ENCODE measurements at regions not wholly inside any gene's neighbourhood (a gene's known extent, or its start where the extent isn't known, plus 50 kb on each side); places are given as distances from the start of the nearest gene placed in this dataset.
A peak's percentile ranks its signal among the peaks of the same experiment; 100 is the strongest.

DNA sequence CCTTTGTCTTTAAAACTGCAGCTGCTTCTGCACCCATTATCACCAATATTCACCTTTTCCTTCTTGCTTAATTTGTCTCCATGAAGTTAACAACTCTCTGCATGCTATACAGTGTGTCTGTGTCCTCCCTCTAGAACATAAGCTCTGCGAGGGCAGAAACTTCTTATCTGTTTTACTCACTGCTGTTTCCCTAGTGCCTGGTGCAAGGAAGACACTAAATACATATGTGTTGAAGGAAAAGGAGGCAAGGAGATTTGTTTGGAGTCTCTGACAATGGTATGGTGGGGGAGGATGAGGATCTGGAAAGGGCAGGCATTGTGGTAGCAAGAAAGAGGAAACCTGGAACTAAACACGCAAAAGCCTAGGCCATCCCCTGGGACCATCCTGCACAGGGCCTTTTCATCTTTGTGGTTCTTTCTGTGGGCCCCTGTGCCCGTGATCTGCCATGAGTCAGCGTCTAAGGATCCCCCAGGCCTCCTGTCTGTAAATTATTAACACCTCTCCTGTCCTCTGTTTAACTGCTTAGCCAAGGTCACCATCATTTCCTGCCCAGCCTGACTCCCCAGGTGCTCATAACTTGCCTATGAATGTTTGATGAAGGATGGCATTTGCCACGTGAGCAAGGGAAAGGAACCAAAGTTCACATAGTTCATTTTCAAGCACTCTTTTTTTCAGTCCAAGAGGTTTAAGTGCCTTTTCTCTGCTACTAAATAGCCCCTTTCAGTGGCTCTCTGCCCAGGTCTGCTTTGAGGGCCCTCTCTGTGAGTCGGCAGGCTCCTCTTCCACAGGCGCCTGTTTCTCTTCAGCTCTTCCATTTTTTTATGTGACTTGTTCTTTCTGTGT lies 131.1 kb downstream of the RASSF10 start:
- no peak overlapping the region for H3K4me3 ChIP-seq (ENCODE audit: low read depth, low read length)
- DNase-seq (ENCODE audit: low read depth): peak; percentile 94
- TF ChIP-seq, protein P1, sequence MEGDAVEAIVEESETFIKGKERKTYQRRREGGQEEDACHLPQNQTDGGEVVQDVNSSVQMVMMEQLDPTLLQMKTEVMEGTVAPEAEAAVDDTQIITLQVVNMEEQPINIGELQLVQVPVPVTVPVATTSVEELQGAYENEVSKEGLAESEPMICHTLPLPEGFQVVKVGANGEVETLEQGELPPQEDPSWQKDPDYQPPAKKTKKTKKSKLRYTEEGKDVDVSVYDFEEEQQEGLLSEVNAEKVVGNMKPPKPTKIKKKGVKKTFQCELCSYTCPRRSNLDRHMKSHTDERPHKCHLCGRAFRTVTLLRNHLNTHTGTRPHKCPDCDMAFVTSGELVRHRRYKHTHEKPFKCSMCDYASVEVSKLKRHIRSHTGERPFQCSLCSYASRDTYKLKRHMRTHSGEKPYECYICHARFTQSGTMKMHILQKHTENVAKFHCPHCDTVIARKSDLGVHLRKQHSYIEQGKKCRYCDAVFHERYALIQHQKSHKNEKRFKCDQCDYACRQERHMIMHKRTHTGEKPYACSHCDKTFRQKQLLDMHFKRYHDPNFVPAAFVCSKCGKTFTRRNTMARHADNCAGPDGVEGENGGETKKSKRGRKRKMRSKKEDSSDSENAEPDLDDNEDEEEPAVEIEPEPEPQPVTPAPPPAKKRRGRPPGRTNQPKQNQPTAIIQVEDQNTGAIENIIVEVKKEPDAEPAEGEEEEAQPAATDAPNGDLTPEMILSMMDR (conservative IDR thresholded peaks at IDR 0.05; ENCODE audit: low read depth, low read length): no peak

- TF ChIP-seq, protein P1 (conservative IDR thresholded peaks at IDR 0.05; ENCODE audit: low read depth, low read length): no peak
- no peak for DNase-seq (ENCODE audit: low read depth)
These were observed 131.9 kb downstream of the RASSF10 start for GRCh38 chr11:13140873-13141655.

DNA sequence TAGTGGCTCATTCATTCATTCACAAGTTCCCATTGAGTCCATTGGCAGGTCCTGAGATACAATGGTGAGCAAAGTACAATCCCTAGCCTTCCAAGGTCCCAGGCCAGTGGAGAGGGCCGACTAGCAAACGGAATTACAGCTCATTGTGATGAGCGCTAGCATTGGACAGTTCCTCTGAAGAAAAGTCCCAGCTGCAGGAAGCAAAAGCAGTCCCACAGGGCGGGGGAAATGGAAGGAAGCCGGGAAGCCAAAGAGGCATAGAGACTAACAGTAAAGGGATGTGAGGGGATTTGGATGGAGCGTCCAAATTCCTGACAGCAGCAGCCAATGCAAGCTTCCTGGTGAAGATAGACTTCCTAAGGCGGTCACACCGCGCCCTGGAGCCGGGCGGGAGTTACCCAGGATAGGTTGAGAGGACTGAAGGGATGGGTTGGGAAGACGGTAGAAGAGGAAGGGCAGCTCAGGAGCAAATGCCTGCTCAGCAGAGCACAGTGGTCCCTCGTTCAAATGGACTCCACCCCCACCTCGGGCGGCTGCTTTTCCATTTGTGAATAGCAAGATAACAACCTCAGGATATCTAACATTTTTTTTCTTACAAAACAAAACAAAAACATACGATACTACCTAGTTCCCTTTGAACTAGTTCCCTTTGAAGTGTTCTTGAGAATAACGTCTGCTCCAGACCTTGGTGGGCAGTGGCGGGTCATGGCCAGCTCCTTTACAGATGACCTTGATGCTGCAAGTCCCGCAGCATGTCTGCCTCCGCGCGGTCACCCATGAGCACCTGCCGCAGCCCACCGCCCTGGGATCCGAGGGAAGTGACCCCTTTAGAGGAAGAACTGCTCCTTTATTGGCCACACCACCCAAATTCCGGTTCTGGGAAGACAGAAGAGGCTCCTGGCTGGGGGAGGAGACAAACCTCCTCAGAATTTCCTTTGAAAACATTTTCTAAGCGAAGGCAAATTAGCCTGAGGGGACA lies 132.9 kb downstream of the RASSF10 start:
- TF ChIP-seq, protein P1 (conservative IDR thresholded peaks at IDR 0.05; ENCODE audit: low read depth, low read length): no peak
- no peak overlapping the region for H3K4me3 ChIP-seq (ENCODE audit: low read depth, low read length)
- no peak for DNase-seq (ENCODE audit: low read depth)

More at GRCh38 chr11:13140873-13141655, 131.9 kb downstream of the RASSF10 start:
- H3K4me3 ChIP-seq (ENCODE audit: low read depth, low read length): no peak overlapping the region

- no peak overlapping the region for H3K4me3 ChIP-seq (ENCODE audit: low read depth, low read length)
- no peak for DNase-seq (ENCODE audit: low read depth)
- TF ChIP-seq, protein P1 (conservative IDR thresholded peaks at IDR 0.05; ENCODE audit: low read depth, low read length): no peak
These were observed 133.9 kb upstream of the BMAL1 start for GRCh38 chr11:13143486-13144297.

- DNase-seq (ENCODE audit: low read depth): no peak
- TF ChIP-seq, protein P1 (conservative IDR thresholded peaks at IDR 0.05; ENCODE audit: low read depth, low read length): peak; percentile 40
- H3K4me3 ChIP-seq (ENCODE audit: low read depth, low read length): no peak overlapping the region
These were observed 132.1 kb upstream of the BMAL1 start for GRCh38 chr11:13145461-13145860.

DNA sequence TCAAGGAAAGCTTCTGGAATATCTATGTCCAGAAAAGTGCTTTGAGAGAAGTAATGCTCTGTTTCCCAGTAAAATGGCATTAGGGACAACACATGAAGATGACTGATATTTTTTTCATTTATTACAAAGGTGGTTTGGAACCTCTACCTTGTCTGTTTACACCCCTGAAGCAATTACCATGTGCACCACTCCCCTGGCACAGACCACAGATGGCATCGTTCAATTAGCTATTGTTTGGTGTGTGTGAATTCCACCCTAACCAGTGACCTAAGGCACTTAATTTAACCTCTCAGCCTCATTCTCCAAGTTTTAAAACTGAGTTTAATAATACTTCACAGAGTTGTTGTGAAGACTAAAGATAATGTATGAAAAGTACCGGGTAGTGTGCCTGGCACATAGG lies 127.6 kb upstream of the BMAL1 start:
- no peak for DNase-seq (ENCODE audit: low read depth)
- TF ChIP-seq, protein P1 (conservative IDR thresholded peaks at IDR 0.05; ENCODE audit: low read depth, low read length): no peak
- no peak overlapping the region for H3K4me3 ChIP-seq (ENCODE audit: low read depth, low read length)

All from epithelial cell of proximal tubule (primary cell).